Stomach (tissue), 8 donors: ENCODE measurements at regions not wholly inside any gene's neighbourhood (a gene's known extent, or its start where the extent isn't known, plus 50 kb on each side); places are given as distances from the start of the nearest gene placed in this dataset.

Experiments used
- DNase-seq, 2 donors: peaks; one replicate each; pipeline versions ENCODE4 v3.0.0 to v3.0.0-alpha.2; 2013 to 2019
- H3K27ac ChIP-seq, 5 donors: fragments of 200-600 bp in 4 of 5; sonication (generic) in 4 of 5; one replicate each; pipeline ENCODE4 v1.5.1; 2013 to 2019; ENCODE audit warnings: mild to moderate bottlenecking in 1 of 5, moderate library complexity in 1 of 5
- H3K27me3 ChIP-seq, 3 donors: fragments of 200-600 bp; sonication (generic); one replicate each; pipeline ENCODE4 v1.5.1; 2017 to 2019; ENCODE audit warnings: mixed run types in 1 of 3
- H3K36me3 ChIP-seq, 4 donors: fragments of 200-600 bp; sonication (generic); 1 replicate in 3 of 4; 2 replicates in 1 of 4; pipeline ENCODE4 v1.5.1; 2016 to 2019
- H3K4me1 ChIP-seq, 4 donors: fragments of 200-600 bp; sonication (generic); one replicate each; pipeline ENCODE4 v1.5.1; 2016 to 2019
- H3K4me3 ChIP-seq, 4 donors: fragments of 200-600 bp; sonication (generic) in 3 of 4; one replicate each; pipeline ENCODE4 v1.5.1; 2016 to 2019; ENCODE audit warnings: mild to moderate bottlenecking in 1 of 4
- H3K9me3 ChIP-seq, 4 donors: fragments of 200-600 bp; sonication (generic); one replicate each; pipeline ENCODE4 v1.5.1; 2016 to 2019
- EP300 ChIP-seq: sonication (generic); formaldehyde crosslinking; IDR thresholded peaks from one replicate; pipeline ENCODE4 v1.6.1; 2017; ENCODE audit warnings: antibody characterized with exemption
- POLR2A ChIP-seq, 4 donors: fragments of 450-650 bp; IDR thresholded peaks; one replicate each; pipeline ENCODE4 v1.6.1; 2016; ENCODE audit warnings: antibody characterized with exemption in 4 of 4, control low read depth in 2 of 4, mild to moderate bottlenecking in 1 of 4, moderate library complexity in 1 of 4
- POLR2AphosphoS5 ChIP-seq, 3 donors: sonication (generic); formaldehyde crosslinking; IDR thresholded peaks; one replicate each; pipeline ENCODE4 v1.6.1; 2016; ENCODE audit warnings: antibody characterized with exemption in 3 of 3
- WGBS, 5 donors: extraction: QIAGEN DNeasy Blood & Tissue Kit in 3 of 5; methylation state at CpG; one replicate each; pipeline versions ENCODE4 v1.1.5 to v1.1.7; 2013 to 2018; 5-methylcytosine and 5-hydroxymethylcytosine counted together
- intact Hi-C: fragments of 100-400 bp; cut with DNase I; formaldehyde crosslinking; loops from one replicate; pipeline ENCODE4 v1.15.1; 2023; ENCODE audit warnings: low total_unique reads
- TF ChIP-seq, protein P1 (sequence below), 7 experiments: fragments of 450-650 bp in 4 of 7; fragments of 200-600 bp in 3 of 7; sonication (generic) in 3 of 7; IDR thresholded peaks; one replicate each; pipeline ENCODE4 v1.5.1; 2016 to 2019; ENCODE audit warnings: antibody characterized with exemption in 7 of 7, control low read depth in 2 of 7, mild to moderate bottlenecking in 1 of 7
- donor health status: healthy with polysubstance abuse.
- donor health status: Bipolar disorder and iron deficiency.
- donor health status: healthy.

DNA sequence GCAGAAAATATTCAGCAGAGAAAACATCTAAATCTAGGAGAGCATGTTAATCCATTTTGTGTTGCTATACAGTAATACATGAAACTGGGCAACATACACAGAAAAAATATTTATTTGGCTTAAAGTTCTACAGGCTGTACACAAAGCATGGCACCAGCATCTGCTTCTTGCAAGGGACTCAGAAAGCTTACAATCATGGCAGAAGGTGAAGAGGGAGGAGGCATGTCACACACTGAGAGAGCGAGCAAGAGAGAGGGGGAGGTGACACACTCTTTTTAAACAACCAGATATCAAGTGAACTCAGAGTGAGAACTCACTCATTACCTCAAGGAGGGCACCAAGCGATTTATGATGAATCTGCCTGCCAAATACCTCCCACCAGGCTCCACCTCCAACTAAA lies 94.2 kb upstream of the CNOT2 start:
- H3K27ac ChIP-seq: no peak overlapping the region

DNA sequence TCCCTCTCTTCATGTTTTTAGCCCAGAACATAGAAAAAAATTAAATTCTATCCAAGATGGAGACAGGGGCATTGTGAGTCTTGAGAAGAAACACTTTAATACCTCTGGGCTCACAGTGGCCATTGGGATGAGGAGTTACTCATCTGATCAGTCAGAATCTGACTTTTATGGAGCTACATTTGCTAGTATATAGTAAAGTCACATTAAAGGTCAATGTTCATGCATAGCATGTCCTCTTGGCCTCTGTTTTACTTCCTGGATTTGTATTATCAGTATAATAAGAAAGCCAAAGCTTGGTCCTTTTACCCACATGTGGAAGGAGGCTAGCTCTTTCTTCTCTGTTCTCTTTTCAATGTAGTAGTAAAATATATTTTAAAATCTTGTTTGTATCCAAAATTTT lies 93.6 kb upstream of the CNOT2 start:
- Histone ChIP-seq H3K4me3 (no peak overlapping the region), H3K9me3 (peaks cover 1 to 17% (median 11%) of the 10 kb centered on the region in 4 donors), H3K27ac (no peak overlapping the region), H3K36me3 (no peaks in the 10 kb centered on the region), H3K27me3 (no peaks in the 10 kb centered on the region), H3K4me1 (no peaks in the 10 kb centered on the region)
- TF ChIP-seq, protein P1, sequence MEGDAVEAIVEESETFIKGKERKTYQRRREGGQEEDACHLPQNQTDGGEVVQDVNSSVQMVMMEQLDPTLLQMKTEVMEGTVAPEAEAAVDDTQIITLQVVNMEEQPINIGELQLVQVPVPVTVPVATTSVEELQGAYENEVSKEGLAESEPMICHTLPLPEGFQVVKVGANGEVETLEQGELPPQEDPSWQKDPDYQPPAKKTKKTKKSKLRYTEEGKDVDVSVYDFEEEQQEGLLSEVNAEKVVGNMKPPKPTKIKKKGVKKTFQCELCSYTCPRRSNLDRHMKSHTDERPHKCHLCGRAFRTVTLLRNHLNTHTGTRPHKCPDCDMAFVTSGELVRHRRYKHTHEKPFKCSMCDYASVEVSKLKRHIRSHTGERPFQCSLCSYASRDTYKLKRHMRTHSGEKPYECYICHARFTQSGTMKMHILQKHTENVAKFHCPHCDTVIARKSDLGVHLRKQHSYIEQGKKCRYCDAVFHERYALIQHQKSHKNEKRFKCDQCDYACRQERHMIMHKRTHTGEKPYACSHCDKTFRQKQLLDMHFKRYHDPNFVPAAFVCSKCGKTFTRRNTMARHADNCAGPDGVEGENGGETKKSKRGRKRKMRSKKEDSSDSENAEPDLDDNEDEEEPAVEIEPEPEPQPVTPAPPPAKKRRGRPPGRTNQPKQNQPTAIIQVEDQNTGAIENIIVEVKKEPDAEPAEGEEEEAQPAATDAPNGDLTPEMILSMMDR (IDR thresholded peaks at IDR 0.05): no peak
- TF ChIP-seq POLR2A (IDR thresholded peaks at IDR 0.05) (no peak), EP300 (no peak), POLR2AphosphoS5 (IDR thresholded peaks at IDR 0.05) (no peak)
- intact Hi-C loops: no loop called here
- DNase-seq: no peak

More for the DNA sequence above, 94.2 kb upstream of the CNOT2 start:
- no peaks in the 10 kb centered on the region for H3K4me1 ChIP-seq
- no peaks in the 10 kb centered on the region for H3K27me3 ChIP-seq
- H3K36me3 ChIP-seq: no peaks in the 10 kb centered on the region
- DNase-seq: no peak
- no peak overlapping the region for H3K4me3 ChIP-seq
- intact Hi-C loops: no loop called here
- WGBS, 5 donors: 50 to 73% (median 72%) methylated on average over 2 of the region's 2 CpGs
- TF ChIP-seq POLR2A (IDR thresholded peaks at IDR 0.05): no peak
- no peak for TF ChIP-seq EP300
- TF ChIP-seq, protein P1 (IDR thresholded peaks at IDR 0.05): no peak
- no peak for TF ChIP-seq POLR2AphosphoS5 (IDR thresholded peaks at IDR 0.05)
- H3K9me3 ChIP-seq: peaks cover 0 to 11% (median 8%) of the 10 kb centered on the region in 4 donors

DNA sequence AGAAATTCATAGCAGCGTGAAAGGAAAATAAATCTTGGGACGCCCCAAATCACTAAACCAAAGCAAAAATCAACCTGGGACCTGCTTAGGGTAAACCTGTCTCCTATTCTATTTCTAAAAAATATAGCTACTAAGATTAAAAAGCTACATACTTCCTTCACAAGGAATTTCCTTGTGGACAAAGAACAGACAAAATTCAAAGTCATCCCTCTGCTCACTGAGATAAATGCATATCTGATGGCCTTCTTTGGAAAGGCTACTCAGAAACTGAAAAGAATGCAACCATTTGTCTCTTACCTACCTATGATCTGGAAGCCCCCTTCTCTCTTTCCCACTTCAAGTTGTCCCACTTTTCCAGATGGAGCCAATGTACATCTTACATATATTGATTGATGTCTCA lies 93.0 kb upstream of the CNOT2 start:
- H3K4me1 ChIP-seq: no peaks in the 10 kb centered on the region
- peaks cover 5 to 21% (median 12%) of the 10 kb centered on the region in 4 donors for H3K9me3 ChIP-seq
- no peak overlapping the region for H3K27ac ChIP-seq
- H3K27me3 ChIP-seq: no peaks in the 10 kb centered on the region
- H3K4me3 ChIP-seq: no peak overlapping the region
- TF ChIP-seq, protein P1 (IDR thresholded peaks at IDR 0.05): no peak
- TF ChIP-seq EP300 (no peak), POLR2A (IDR thresholded peaks at IDR 0.05) (no peak), POLR2AphosphoS5 (IDR thresholded peaks at IDR 0.05) (no peak)
- 89 to 93% (median 91%) methylated on average over 2 of the region's 2 CpGs for whole genome bisulfite sequencing, 5 donors
- no peak for DNase-seq
- no peaks in the 10 kb centered on the region for H3K36me3 ChIP-seq
- intact Hi-C loops: no loop called here

DNA sequence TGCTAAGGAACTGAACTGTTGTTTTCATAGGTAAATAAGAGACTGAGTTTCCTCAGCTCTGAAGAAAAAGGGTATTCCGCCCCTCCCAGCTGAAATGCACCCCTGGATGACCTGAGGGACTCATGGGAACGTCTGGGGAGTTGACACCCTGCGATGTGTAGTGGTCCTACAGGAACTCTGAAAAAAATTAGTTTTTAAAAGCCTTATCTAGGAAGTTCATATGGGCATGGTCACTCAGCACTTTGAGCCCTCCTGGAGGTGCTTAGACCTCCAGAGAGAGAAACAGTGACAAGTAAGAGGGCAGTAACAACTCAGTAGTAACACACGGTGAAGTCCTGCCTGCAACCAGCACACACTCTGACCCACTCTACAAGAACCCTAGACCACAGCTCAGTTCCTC lies 91.2 kb upstream of the CNOT2 start:
- intact Hi-C loops: no loop called here
- TF ChIP-seq, protein P1 (IDR thresholded peaks at IDR 0.05): no peak
- TF ChIP-seq POLR2A (IDR thresholded peaks at IDR 0.05): no peak
- TF ChIP-seq EP300: no peak
- no peak for TF ChIP-seq POLR2AphosphoS5 (IDR thresholded peaks at IDR 0.05)
- DNase-seq: no peak

More for the DNA sequence above, 91.2 kb upstream of the CNOT2 start:
- Histone ChIP-seq H3K9me3 (peaks cover 5 to 32% (median 19%) of the 10 kb centered on the region in 4 donors), H3K4me1 (no peaks in the 10 kb centered on the region), H3K27ac (no peak overlapping the region), H3K27me3 (no peaks in the 10 kb centered on the region), H3K4me3 (no peak overlapping the region), H3K36me3 (no peaks in the 10 kb centered on the region)
- WGBS, 5 donors: 75 to 84% (median 83%) methylated on average over 4 of the region's 4 CpGs
